Midbrain (tissue), 1 donor: ENCODE measurements at regions not wholly inside any gene's neighbourhood (a gene's known extent, or its start where the extent isn't known, plus 50 kb on each side); places are given as distances from the start of the nearest gene placed in this dataset.
"Not testable (repeated sequence)": the region's sequence is repeated elsewhere in the genome, so short reads cannot be mapped to it uniquely, and the experiment has no call there.

ENCODE experiments used
- DNase-seq: peaks from one replicate; lab custom pipeline; 2025; lab: John Stamatoyannopoulos, UW

GRCh38 chr9:2354856-2355696, 266.5 kb upstream of the VLDLR start:
- DNase-seq = no peak

- no peak for DNase-seq
Measured at GRCh38 chr9:2355697-2355983, 265.9 kb upstream of the VLDLR start.

DNA sequence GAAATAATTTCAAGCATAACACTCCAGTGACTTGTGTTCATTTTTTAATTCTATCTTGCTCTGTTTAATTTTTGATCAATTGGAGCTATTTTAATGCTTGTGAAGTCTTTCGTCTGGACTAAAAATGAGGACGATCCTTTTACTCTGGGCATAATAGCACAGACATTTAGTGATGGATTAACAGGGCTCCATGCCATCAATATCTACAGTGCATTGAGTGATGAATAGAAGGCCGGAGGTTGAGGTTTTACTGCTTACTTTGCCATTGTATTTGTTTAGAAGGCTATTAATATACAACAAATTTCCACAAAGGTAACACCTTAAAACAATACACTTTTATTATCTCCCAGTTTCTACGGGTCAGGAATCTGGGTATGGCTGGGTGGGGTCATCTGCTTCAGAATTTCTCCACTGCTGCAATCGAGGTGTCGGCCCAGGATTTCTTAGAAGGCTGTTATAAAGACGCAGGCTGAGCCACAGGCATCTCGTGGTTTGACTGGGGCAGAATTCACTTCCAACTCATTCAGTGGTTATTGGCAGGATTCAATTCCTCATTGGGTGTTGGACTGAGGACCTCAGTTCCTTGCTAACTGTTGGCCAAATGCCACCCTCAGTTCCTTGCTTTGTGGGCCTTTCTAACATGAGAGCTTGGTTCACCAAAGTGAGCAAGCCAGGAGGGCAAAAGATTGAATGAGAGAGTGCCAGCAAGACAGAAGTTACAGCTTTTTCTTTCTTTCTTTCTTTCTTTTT, 265.4 kb upstream of the VLDLR start:
- no peak for DNase-seq

GRCh38 chr9:2359891-2360471, 261.6 kb upstream of the VLDLR start:
- DNase-seq = no peak

DNA sequence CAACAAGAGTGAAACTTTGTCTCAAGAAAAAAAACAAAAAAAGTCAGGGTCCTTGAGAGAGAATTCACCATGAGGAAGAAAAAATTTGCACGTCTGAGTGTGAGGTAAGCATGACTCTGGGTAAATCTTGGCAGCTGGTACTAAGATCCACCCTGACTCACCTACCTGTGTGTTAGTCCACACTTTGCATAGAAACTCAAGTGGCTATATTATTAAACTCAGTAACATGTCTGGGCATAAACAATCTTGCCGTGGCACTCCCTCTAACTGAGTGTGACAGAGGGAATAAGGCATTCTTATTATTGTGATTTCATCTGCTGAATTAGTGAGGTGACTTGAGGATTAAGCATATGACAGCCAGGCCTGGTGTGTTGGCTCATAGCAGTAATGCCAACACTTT, 259.4 kb upstream of the VLDLR start:
- DNase-seq = no peak

DNA sequence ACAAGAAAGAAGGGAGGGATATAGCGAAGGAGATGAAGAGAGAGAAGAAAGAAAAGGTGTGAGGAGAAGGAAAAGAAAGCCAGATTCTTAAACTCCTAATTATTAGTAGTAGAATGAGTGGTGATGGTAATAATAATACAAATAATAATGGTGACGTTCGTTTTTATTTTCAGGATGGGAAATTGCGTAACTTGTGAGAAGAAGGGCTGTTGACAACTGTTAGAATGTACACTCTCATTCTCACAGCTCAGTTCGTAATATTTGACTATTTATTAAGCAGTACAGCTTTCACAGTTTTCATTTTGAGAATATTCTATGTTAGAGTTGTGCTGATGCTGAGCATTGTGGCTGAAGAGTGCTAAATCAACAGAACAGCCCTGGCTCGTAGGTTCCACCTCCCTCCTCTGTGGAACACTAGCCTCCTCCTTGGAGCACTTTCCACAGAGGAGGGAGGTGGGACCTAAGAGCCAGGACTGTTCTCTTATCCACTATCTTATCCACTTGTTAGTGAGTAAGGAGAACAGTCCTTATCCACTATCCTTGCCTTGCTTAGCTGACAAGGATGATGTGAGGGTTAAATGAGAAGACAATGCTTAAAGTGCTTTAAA, 258.3 kb upstream of the VLDLR start:
- DNase-seq = no peak

- no peak for DNase-seq
Measured at GRCh38 chr9:2363781-2364180, 257.8 kb upstream of the VLDLR start.

DNA sequence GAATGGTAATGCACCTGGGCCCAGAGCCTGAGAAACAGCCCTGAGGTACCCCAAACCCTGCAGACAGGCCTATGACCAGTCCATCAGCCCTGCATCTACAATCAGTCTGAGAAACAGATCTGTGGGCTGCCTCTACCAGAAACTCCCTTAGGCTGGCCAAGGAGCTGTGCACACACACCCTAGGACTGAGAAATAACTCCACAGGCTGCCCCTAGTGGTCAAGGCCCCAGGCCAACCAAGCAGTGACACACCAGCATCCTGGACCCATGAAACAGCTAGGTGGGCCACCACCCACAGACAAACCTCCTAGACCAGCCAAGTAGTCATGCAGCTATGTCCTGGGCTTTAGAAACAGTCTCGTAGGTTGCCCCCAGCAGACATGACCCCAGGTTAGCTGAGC, 253.6 kb upstream of the VLDLR start:
- no peak for DNase-seq

GRCh38 chr9:2373648-2374047, 247.9 kb upstream of the VLDLR start:
- no peak for DNase-seq

DNA sequence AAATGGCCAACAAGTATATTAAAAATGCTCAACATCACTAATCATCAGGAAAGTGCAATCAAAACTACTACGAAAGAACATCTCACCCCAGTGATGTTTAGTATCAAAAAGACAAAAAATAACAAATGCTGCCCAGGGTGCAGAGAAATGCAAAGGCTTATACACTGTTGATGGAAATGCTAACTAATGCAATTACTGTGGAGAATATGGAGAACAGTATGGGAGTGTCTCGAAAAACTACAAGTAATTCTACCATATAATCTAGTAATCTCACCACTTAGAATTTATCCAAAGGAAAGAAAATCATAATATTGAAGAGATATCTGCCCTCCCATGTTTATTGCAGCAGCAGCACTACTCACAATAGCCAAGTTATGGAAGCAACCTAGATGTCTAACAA, 246.5 kb upstream of the VLDLR start:
- no peak for DNase-seq

- no peak for DNase-seq
Measured at GRCh38 chr9:2377117-2377516, 244.5 kb upstream of the VLDLR start.

DNA sequence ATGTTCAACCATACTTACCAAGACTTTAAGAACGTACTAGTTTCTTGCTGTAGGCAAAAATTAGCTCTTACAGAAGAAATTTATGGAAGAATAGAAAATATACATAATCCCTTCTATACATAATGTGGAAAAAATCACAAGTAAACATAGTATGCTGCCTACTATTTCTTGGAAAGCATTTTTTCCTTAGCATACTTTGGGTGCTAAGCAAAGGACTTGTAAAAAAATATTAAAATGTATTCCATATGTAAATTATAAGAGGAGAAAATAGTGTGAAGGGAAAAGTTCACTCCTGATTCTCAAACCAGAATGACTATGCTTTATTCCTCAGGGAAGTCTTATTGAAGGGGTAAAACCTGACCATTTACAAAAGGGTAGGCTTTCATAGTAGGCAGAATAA, 243.8 kb upstream of the VLDLR start:
- no peak for DNase-seq

DNA sequence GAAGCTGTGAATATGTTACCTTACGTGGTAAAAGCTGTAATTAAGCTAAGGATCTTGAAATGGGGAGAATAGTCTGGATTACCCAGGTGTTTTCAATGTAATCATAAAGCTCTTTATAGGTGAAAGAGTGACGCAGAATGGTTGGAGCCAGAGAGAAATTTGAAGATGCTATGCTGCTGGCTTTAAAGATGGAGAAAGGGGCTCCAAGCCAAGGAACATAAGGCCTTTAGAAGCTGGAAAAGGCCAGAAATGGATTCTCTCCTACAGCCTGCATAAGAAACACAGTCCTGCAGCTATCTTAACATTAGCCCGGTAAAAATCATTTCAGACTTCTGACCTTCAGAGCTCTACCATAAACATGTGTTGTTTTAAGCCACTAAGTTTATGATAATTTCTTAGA, 243.3 kb upstream of the VLDLR start:
- no peak for DNase-seq

DNA sequence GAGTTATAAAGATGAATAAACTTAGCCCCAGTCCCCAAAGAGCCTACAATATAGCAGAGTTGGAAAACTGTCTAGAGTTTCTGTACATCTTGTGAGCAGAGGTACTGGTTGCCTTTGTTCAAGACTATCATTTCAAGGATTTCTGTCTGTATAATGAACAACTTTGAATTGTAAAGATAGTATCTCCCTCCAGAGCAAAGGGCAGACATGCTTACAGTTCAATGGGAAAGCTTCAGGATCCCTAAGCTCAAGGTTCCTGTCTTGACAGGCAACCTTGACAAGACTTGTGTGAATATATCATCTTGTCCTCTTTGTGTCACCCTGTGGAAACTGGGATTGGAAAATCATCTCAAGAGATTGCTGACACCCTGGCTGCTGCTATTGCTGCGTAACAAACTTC, 242.8 kb upstream of the VLDLR start:
- no peak for DNase-seq

DNA sequence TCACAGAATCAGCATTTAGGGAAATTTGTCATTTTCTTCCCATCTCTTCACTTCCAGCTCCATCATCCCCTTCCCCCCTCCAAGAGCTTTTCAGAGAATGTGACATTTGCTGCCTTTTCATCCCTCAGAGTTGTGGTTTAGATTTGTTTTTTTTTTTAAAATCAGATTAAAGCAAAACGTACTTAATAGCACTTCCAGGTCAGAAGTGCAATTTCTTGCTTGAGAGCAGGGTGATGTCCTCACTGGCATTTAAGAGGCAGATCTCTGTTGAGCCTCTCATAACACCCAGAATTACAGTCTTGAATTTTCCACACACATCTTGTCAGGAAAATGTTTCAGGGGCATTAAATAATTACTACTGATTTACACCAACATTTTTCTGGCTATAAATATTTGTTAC, 236.8 kb upstream of the VLDLR start:
- no peak for DNase-seq

- DNase-seq = no peak
Measured at GRCh38 chr9:2385746-2386145, 235.8 kb upstream of the VLDLR start.

GRCh38 chr9:2386566-2386965, 235.0 kb upstream of the VLDLR start:
- no peak for DNase-seq

GRCh38 chr9:2387166-2387565, 234.4 kb upstream of the VLDLR start:
- DNase-seq = no peak

- no peak for DNase-seq
Measured at GRCh38 chr9:2389404-2389803, 232.2 kb upstream of the VLDLR start.

GRCh38 chr9:2390028-2390427, 231.6 kb upstream of the VLDLR start:
- no peak for DNase-seq

DNA sequence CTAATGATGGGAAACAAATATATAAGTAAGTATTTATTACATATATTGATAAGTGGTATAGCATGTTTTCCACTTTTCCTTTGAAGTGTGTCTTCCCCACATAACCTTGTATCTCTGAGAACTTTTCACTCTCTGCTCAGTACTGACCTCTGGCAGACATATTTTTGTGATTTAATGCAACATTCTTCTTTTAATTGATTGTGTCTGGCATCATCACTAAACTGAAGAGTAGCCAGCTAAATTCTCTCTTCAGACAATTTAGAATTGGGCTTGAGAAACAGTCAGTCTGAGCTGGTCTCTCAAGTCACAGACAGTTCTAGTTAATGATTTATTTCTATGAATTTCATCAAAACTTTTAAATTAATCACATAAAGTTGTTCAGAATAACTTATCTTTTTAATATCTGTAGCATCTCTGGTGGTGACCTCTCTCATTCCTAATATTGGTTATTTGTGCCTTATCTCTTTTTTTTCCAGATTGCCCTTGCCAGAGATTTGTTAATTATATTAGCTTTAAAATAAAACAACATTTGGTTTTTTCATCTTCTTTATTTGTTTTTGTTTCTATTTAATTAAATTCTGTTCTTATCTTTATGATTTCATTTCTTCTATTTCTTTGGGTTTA, 230.0 kb upstream of the VLDLR start:
- not testable (repeated sequence) for DNase-seq

GRCh38 chr9:2394087-2394741, 227.4 kb upstream of the VLDLR start:
- not testable (repeated sequence) for DNase-seq
